ENCODE measurements at regions not wholly inside any gene's neighbourhood (a gene's known extent, or its start where the extent isn't known, plus 50 kb on each side); places are given as distances from the start of the nearest gene placed in this dataset.
"Not testable (repeated sequence)": the region's sequence is repeated elsewhere in the genome, so short reads cannot be mapped to it uniquely, and the experiment has no call there.

DNA sequence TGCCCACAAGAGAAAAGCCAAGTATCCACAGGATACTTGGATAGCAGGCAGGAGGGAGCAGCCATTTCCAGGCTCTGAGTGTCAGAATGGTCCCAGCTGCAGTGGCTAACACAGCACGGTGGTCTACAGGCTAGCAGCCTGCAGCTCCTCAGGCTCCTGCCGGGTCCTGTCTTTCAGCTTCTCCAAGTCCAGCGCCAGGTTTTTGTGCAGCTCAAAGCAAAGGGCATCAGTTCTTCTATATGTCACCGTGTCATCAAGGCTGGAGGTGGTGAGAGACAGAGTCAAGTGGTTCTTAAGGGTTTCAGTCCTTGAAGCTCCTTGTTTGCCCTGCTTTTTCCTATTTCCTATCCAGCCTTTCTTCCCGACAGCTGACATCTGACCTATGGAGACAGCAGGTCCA, 188.6 kb downstream of the NUFIP1 start:
- 86% methylated on average over 5 of the region's 5 CpGs for WGBS
- Histone ChIP-seq H3K4me3 (ENCODE audit: low read depth, low read length) (no peak overlapping the region), H3K36me3 (ENCODE audit: insufficient read depth) (no peaks in the 10 kb centered on the region), H3K27ac (ENCODE audit: low read depth) (no peak overlapping the region), H3K4me1 (ENCODE audit: insufficient read depth) (no peaks in the 10 kb centered on the region)
- DNase-seq (ENCODE audit: extremely low spot score) = no peak

DNA sequence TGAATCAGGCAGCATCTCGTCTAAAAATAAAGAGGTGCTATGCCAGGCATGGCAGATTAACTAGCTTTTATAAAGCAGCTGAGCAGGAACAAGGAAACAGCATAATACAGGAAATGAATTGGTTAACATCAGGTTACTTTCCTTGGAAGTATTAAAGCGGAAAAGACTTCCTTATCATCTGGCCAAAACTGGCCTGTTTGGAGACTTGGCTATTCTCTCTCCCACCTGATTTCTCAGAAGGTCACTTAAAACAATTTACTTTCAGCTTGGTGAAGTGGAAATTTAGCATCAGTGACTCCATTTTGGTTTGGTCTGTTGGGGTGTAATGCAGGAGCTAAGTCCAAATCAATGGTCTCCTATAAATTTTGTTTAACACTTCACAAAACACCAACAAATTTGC, 191.6 kb downstream of the NUFIP1 start:
- no peaks in the 10 kb centered on the region for H3K36me3 ChIP-seq (ENCODE audit: insufficient read depth)
- H3K27ac ChIP-seq (ENCODE audit: low read depth) = no peak overlapping the region
- DNase-seq (ENCODE audit: extremely low spot score) = no peak
- no peak overlapping the region for H3K4me3 ChIP-seq (ENCODE audit: low read depth, low read length)
- H3K4me1 ChIP-seq (ENCODE audit: insufficient read depth) = no peaks in the 10 kb centered on the region
- 67% methylated on average over 2 of the region's 2 CpGs for WGBS

DNA sequence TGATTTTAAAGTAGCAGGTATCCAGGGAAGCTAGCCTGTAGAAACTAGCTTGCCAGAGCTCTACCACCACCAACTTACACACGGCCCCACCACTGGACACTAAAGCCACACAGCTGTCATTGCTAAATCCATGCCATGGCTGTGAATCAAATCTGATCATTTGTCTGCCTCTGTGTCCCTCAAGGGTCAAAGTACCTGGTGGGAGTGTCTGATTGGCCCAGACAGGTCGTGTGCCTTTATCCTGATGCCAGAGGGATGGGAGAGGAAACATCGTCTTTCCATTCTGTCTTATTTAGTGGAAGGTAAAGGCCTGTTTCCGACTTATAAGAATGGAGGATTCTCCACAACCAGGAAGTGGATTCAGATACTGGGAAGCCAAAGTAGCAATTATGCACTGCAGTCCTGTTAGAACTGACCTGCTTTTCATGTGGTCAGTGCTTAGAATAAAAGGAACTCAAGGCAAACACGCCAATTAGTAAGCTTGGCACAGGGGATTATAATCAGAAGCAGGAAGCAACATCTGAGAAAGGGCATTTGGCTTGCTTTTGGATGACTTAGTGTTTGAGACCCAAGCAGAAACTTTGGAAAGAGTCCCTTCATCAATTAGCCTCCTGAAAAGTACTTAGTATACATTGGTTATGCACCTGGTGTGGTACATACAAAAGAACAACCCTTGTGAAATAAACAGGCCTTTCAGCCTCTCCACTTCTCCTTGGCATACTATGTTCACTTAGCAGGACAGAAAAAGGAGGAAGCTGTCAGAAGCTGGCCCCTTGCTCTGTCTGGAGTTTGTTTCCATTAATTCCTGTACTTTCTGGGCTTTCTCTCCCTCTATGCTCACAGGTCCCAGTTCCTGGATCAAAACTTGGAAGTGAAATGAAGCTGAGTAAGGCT, 192.4 kb downstream of the NUFIP1 start:
- no peak for DNase-seq (ENCODE audit: extremely low spot score)
- Histone ChIP-seq H3K36me3 (ENCODE audit: insufficient read depth) (no peaks in the 10 kb centered on the region), H3K4me3 (ENCODE audit: low read depth, low read length) (no peak overlapping the region), H3K4me1 (ENCODE audit: insufficient read depth) (no peaks in the 10 kb centered on the region), H3K27ac (ENCODE audit: low read depth) (no peak overlapping the region)
- 79% methylated on average over 5 of the region's 5 CpGs for WGBS

DNA sequence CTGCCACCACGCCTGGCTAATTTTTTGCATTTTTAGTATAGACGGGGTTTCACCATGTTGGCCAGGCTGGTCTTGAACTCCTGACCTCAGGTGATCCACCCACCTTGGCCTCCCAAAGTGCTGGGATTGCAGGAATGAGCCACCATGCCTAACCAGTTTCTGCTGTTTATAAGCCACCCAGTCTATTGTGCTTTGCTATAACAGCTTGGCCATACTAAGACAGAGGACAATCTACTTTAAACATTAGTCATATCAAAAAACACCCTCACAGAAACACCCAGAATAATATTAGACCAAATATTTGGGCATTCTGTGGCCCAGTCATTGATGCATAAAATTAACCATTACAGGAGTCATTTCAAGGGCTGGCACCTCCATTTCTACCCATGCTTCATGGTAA, 193.2 kb downstream of the NUFIP1 start:
- H3K4me3 ChIP-seq (ENCODE audit: low read depth, low read length); H3K27ac ChIP-seq (ENCODE audit: low read depth); H3K36me3 ChIP-seq (ENCODE audit: insufficient read depth); DNase-seq (ENCODE audit: extremely low spot score); H3K4me1 ChIP-seq (ENCODE audit: insufficient read depth): not testable (repeated sequence)
- 88% methylated on average over 2 of the region's 2 CpGs for WGBS

DNA sequence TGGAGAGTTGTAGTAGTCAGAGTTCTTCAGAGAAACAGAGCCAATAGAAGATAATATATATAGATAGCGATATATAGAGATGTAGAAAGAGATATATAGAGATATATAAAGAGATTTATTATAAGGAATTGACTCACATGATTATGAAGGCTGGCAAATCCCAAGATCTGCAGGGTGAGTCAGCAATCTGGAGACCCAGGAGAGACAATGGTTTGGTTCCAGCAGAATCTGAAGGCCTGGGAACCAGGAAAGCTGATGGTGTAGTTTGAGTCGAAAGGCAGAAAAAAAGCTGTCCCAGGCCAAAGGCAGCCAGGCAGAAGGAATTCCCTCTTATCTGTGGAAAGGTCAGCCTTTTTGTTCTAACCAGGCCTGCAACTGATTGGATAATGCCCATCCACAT, 194.1 kb downstream of the NUFIP1 start:
- H3K36me3 ChIP-seq (ENCODE audit: insufficient read depth) = no peaks in the 10 kb centered on the region
- no peaks in the 10 kb centered on the region for H3K4me1 ChIP-seq (ENCODE audit: insufficient read depth)
- no peak for DNase-seq (ENCODE audit: extremely low spot score)
- no peak overlapping the region for H3K4me3 ChIP-seq (ENCODE audit: low read depth, low read length)
- no peak overlapping the region for H3K27ac ChIP-seq (ENCODE audit: low read depth)
- WGBS = 93% methylated on average over 2 of the region's 2 CpGs

DNA sequence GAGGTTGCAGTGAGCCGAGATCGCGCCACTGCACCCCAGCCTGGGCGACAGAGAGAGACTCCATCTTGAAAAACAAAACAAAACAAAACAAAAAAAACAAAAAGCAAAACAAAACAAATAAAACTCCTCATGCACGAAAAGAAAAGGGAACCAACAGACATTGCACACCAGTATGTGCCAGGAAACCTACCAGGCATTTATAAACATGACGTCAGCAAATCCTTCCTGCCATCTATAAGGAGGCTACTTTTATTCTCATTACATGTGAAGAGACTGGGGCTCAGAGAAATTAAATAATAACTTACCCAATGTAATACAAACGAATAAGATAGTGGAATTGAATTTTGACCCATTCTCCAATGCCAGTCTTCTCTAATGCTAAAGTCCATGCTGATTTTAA, 197.2 kb downstream of the NUFIP1 start:
- WGBS = 83% methylated on average over 7 of the region's 7 CpGs
- Histone ChIP-seq H3K4me1 (ENCODE audit: insufficient read depth) (no peaks in the 10 kb centered on the region), H3K4me3 (ENCODE audit: low read depth, low read length) (no peak overlapping the region), H3K27ac (ENCODE audit: low read depth) (no peak overlapping the region), H3K36me3 (ENCODE audit: insufficient read depth) (no peaks in the 10 kb centered on the region)
- DNase-seq (ENCODE audit: extremely low spot score) = no peak

DNA sequence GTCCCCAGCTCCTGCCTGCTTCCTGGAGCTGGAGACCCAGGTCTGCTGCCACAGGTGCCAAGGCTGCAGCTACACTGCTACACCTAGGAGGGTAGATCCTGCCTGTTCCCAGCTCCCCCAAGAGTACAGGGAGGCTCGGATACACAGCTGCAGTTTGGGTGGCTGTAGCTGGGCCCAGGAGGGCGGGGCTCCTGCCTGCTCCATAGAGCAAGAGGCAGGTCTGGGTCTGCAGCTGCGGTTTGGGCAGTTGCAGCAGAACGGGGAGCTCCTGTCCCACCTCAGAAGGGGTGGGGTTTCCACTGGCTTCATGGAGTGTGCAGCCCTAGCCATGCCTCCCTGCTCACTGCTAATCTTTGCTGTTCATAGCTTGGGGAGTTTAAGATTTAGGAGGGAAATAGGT, 199.0 kb downstream of the NUFIP1 start:
- Histone ChIP-seq H3K36me3 (ENCODE audit: insufficient read depth) (no peaks in the 10 kb centered on the region), H3K4me1 (ENCODE audit: insufficient read depth) (no peaks in the 10 kb centered on the region), H3K4me3 (ENCODE audit: low read depth, low read length) (no peak overlapping the region), H3K27ac (ENCODE audit: low read depth) (no peak overlapping the region)
- no peak for DNase-seq (ENCODE audit: extremely low spot score)
- 55% methylated on average over 4 of the region's 4 CpGs for WGBS

DNA sequence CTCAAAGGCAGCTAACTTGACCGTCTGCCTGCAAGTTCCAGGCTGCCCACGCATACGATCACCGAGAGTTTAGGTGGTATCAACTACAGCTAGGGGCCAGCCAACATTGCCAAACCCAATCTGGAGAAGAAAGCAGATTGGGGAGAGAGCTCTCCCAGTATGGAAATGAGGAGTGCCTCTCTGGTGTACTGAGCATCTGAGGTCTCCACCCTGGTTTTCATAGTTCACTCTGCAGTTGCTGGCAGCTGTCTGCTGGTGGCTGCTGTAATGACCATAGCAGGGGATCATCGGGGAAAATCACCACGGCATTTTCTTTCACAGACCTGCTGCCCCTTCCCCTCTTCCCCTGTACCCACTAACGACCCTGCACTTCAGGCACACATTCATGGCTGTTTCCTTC, 201.7 kb downstream of the NUFIP1 start:
- H3K27ac ChIP-seq (ENCODE audit: low read depth) = no peak overlapping the region
- WGBS = 83% methylated on average over 7 of the region's 7 CpGs
- no peak overlapping the region for H3K4me3 ChIP-seq (ENCODE audit: low read depth, low read length)

DNA sequence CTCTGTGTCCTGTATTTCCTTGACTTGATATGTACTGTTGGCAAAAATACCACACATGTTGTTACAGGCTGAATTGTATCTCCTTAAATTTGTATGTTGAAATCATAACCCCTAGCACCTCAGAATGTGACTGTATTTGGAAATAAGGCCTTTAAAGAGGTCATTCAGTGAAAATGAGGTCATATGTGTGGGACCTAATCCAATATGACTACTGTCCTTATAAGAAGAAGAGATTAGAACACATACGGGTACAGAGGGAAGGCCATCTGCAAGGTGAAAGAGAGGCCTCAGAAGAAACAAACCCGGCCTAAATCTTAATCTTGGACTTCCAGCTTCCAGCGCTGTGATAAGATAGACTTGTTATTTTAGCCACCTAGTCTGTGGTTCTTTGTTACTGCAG, 202.5 kb downstream of the NUFIP1 start:
- no peak overlapping the region for H3K4me3 ChIP-seq (ENCODE audit: low read depth, low read length)
- 59% methylated on average over 3 of the region's 3 CpGs for WGBS
- H3K36me3 ChIP-seq (ENCODE audit: insufficient read depth) = no peaks in the 10 kb centered on the region
- H3K27ac ChIP-seq (ENCODE audit: low read depth) = no peak overlapping the region
- no peak for DNase-seq (ENCODE audit: extremely low spot score)
- H3K4me1 ChIP-seq (ENCODE audit: insufficient read depth) = no peaks in the 10 kb centered on the region

More for the DNA sequence above, 201.7 kb downstream of the NUFIP1 start:
- no peaks in the 10 kb centered on the region for H3K4me1 ChIP-seq (ENCODE audit: insufficient read depth)
- no peak for DNase-seq (ENCODE audit: extremely low spot score)
- no peaks in the 10 kb centered on the region for H3K36me3 ChIP-seq (ENCODE audit: insufficient read depth)

DNA sequence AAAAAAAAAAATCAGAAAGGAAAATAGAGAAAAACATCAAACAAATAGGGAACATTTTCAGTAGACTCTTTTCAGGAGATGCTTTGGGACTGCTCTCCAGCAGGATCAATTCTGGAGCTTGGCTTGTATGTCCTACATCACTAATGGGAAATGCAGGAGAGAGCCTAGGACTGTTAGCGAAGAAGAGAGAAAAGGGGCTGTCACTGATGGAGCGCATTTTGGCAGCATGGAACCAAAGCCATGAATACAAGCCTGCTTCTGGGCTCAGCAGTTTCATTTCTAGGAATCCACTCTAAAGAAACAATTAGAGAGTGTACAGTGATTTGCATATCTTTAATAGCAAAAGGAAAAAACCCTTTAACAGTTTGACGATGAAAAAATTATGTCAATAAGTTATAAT, 203.9 kb downstream of the NUFIP1 start:
- no peaks in the 10 kb centered on the region for H3K36me3 ChIP-seq (ENCODE audit: insufficient read depth)
- no peak for DNase-seq (ENCODE audit: extremely low spot score)
- 96% methylated on average over 3 of the region's 3 CpGs for WGBS
- no peak overlapping the region for H3K27ac ChIP-seq (ENCODE audit: low read depth)
- H3K4me3 ChIP-seq (ENCODE audit: low read depth, low read length) = no peak overlapping the region
- no peaks in the 10 kb centered on the region for H3K4me1 ChIP-seq (ENCODE audit: insufficient read depth)

DNA sequence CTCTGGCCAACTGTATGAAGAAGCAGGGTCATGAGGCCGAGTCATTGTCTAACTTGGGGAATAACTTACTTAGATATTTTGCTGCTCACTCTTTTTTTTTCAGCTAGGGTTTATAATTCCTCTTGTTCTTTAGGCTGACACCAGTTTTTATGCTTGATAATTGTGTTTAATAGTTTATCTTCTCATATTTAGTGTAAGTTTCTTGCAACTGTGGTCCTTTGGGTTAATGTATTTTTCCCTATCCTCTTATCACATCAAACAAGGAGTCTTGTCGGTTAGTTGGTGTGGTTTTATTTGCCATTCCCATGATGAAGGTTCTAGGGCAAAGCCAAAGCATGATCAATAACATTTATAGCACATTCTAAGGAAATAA, 204.6 kb downstream of the NUFIP1 start:
- 94% methylated on average over 2 of the region's 2 CpGs for WGBS
- DNase-seq (ENCODE audit: extremely low spot score) = no peak
- no peak overlapping the region for H3K4me3 ChIP-seq (ENCODE audit: low read depth, low read length)
- no peaks in the 10 kb centered on the region for H3K36me3 ChIP-seq (ENCODE audit: insufficient read depth)
- no peak overlapping the region for H3K27ac ChIP-seq (ENCODE audit: low read depth)
- H3K4me1 ChIP-seq (ENCODE audit: insufficient read depth) = no peaks in the 10 kb centered on the region

DNA sequence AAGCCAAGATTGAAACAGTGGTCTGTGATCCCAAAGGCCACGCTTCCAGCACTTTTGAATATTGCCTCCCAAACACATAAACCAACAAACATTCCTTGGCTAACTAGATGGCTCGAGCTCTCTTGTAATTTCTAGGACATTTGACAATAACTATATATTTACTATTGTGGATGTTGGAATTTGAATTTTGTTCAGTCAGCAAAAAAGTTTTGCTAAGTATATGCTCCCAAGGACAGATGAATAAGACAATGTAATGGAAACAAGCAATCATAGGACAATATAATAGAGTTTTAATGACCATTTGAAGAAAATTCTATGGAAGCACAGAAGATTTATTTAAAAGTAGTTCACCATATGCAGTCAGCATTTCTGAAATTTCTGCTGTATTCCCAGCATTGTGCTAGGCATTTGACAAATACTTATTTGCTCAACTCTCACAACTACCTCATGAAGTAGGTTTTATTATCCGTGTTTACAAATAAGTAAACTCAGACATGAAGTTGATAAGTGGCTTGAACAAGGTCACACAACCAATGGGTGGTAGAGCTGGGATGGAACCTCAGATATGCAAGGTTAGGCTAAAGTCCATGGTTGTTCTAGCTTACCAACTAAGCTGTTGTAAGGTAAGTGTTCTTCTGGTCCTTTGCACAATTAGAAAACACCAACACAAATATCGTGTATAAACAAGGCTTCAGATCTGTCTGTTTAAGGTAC, 205.1 kb downstream of the NUFIP1 start:
- H3K36me3 ChIP-seq (ENCODE audit: insufficient read depth) = no peaks in the 10 kb centered on the region
- no peaks in the 10 kb centered on the region for H3K4me1 ChIP-seq (ENCODE audit: insufficient read depth)
- no peak overlapping the region for H3K4me3 ChIP-seq (ENCODE audit: low read depth, low read length)
- DNase-seq (ENCODE audit: extremely low spot score) = no peak
- no peak overlapping the region for H3K27ac ChIP-seq (ENCODE audit: low read depth)
- WGBS = 85% methylated on average over 4 of the region's 4 CpGs

DNA sequence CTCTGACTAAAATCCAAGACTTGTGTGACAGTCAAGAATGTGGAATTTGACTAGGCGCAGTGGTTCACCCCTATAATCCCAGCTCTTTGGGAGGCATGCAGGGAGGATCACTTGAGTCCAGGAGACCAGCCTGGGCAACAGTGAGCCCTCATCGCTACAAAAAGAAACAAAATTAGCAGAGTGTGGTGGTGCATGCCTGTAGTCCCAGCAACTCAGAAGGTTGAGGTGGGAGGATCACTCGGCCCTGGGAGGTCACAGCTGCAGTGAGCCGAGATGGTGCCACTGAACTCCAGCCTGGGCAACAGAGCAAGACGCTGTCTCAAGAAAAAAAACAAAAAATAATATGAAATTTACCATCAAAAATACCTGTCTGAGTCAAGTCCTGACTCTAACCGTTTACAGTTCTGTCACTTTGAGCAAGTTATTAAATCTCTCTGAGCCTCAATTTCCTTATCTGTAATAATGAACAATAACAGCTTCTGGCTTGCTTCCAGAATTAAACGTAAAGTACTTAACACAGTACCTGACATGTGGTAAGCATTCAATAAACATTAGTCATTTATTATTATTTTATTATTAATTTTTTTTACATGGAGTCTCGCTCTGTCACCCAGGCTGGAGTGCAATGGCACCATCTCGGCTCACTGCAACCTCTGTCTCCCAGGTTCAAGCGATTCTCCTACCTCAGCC, 204.6 kb upstream of the TSC22D1 start:
- DNase-seq (ENCODE audit: extremely low spot score) = no peak
- 89% methylated on average over 10 of the region's 10 CpGs for WGBS
- H3K4me1 ChIP-seq (ENCODE audit: insufficient read depth) = no peaks in the 10 kb centered on the region
- H3K27ac ChIP-seq (ENCODE audit: low read depth) = no peak overlapping the region
- H3K36me3 ChIP-seq (ENCODE audit: insufficient read depth) = no peaks in the 10 kb centered on the region
- H3K4me3 ChIP-seq (ENCODE audit: low read depth, low read length) = no peak overlapping the region

All from urinary bladder (tissue), 3 donors.